ENCODE measurements at regions not wholly inside any gene's neighbourhood (a gene's known extent, or its start where the extent isn't known, plus 50 kb on each side); places are given as distances from the start of the nearest gene placed in this dataset.

DNA sequence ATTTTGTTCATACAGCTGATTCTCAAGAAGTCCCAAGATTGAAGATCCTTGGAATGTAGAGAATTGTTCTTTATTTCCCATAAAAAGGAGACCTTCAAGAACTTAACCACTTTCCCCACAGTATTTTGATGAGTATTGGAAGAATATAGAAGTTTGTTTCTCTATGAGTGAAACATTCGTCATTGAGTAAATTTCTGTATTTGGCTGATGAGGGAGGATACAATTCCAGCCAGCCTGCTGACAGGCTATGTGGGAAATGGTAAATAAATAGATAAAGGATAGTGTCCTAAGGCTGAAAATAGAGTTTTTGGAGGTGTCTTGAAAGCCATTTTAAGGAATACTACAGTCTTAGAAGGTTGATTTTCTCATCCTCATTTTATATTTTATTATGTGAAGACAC, 1076.1 kb downstream of the ROBO2 start:
- intact Hi-C loops (cut with DNase I): no loop called here
- ATAC-seq (no peak), DNase-seq (no peak)
- no peak overlapping the region for H3K4me3 ChIP-seq
- peaks cover 0 to 21% (median 9%) of the 10 kb centered on the region in 9 donors for H3K4me1 ChIP-seq
- 82 to 92% methylated on average over 1 of the region's 1 CpG for WGBS, 2 donors
- no peaks in the 10 kb centered on the region for H3K27me3 ChIP-seq
- no peak overlapping the region for H3K27ac ChIP-seq
- no peak for TF ChIP-seq CTCF (IDR thresholded peaks at IDR 0.05)
- no peaks in the 10 kb centered on the region for H3K36me3 ChIP-seq
- H3K9me3 ChIP-seq: peaks cover 0 to 10% (median 0%) of the 10 kb centered on the region in 11 donors

- no peak for TF ChIP-seq CTCF (IDR thresholded peaks at IDR 0.05)
- peaks cover 0 to 10% (median 0%) of the 10 kb centered on the region in 11 donors for H3K9me3 ChIP-seq
- no peak overlapping the region for H3K27ac ChIP-seq
- ATAC-seq (peak in 2 of 8 donors; percentile 39), DNase-seq (no peak)
- no peaks in the 10 kb centered on the region for H3K27me3 ChIP-seq
- no peak overlapping the region for H3K4me3 ChIP-seq
- H3K36me3 ChIP-seq: no peaks in the 10 kb centered on the region
- 67 to 74% methylated on average over 2 of the region's 2 CpGs for WGBS, 2 donors
- peaks cover 0 to 14% (median 5%) of the 10 kb centered on the region in 9 donors for H3K4me1 ChIP-seq
- intact Hi-C loops (cut with DNase I): no loop called here
Observed at GRCh38 chr3:78116874-78117273, 1077.0 kb downstream of the ROBO2 start.

DNA sequence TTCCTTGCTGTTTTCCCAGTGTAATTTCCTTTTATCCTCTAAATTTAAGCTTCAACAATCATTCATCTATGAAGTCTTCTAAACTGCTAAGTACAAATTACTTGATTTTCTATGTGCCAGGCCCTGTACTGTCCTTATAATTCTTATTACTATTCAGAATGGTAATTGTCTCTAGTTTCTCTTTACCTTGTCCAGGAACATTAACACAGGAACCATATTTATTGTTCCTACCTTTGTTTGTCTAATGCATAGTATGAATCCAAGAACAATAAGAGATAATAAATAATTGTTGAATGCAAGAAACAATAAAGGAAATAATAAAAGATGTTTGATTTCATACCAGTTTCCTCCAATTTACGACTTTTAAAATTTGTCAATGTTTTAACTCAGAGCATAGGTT, 1083.2 kb downstream of the ROBO2 start:
- no peak for TF ChIP-seq CTCF (IDR thresholded peaks at IDR 0.05)
- Histone ChIP-seq H3K4me3 (no peak overlapping the region), H3K9me3 (peaks cover 0 to 10% (median 0%) of the 10 kb centered on the region in 11 donors), H3K27ac (no peak overlapping the region), H3K36me3 (no peaks in the 10 kb centered on the region), H3K27me3 (no peaks in the 10 kb centered on the region), H3K4me1 (peaks cover 0 to 5% (median 0%) of the 10 kb centered on the region in 9 donors)
- 82 to 87% methylated on average over 1 of the region's 1 CpG for WGBS, 2 donors
- intact Hi-C loops (cut with DNase I): no loop called here
- no peak for ATAC-seq
- no peak for DNase-seq

GRCh38 chr3:78129707-78130106, 1089.8 kb downstream of the ROBO2 start:
- H3K27ac ChIP-seq: no peak overlapping the region
- no peak for TF ChIP-seq CTCF (IDR thresholded peaks at IDR 0.05)
- DNase-seq (no peak), ATAC-seq (no peak)
- H3K9me3 ChIP-seq: no peaks in the 10 kb centered on the region
- intact Hi-C loops (cut with DNase I): no loop called here
- H3K4me3 ChIP-seq: no peak overlapping the region
- H3K4me1 ChIP-seq: no peaks in the 10 kb centered on the region
- H3K36me3 ChIP-seq: no peaks in the 10 kb centered on the region
- no peaks in the 10 kb centered on the region for H3K27me3 ChIP-seq

Data from heart right ventricle (tissue), 16 donors.